ENCODE measurements at regions not wholly inside any gene's neighbourhood (a gene's known extent, or its start where the extent isn't known, plus 50 kb on each side); places are given as distances from the start of the nearest gene placed in this dataset.
"Not testable (repeated sequence)": the region's sequence is repeated elsewhere in the genome, so short reads cannot be mapped to it uniquely, and the experiment has no call there.

GRCh38 chr6:18595774-18596530 is 208.8 kb downstream of the RNF144B start:
- DNase-seq (ENCODE audit: low spot score), result peak; percentile 40

GRCh38 chr6:18596531-18596835 is 209.3 kb downstream of the RNF144B start:
- DNase-seq (ENCODE audit: low spot score), result no peak

GRCh38 chr6:18598551-18599264 is 211.6 kb downstream of the RNF144B start:
- no peak for DNase-seq (ENCODE audit: low spot score)

- DNase-seq (ENCODE audit: low spot score), result no peak
Observed at GRCh38 chr6:18600255-18600654, 213.1 kb downstream of the RNF144B start.

GRCh38 chr6:18601516-18602020 is 214.4 kb downstream of the RNF144B start:
- no peak for DNase-seq (ENCODE audit: low spot score)

- DNase-seq (ENCODE audit: low spot score), result no peak
Observed at GRCh38 chr6:18602931-18603330, 215.8 kb downstream of the RNF144B start.

- DNase-seq (ENCODE audit: low spot score), result no peak
Observed at GRCh38 chr6:18603361-18603760, 216.2 kb downstream of the RNF144B start.

GRCh38 chr6:18605841-18606240 is 218.7 kb downstream of the RNF144B start:
- DNase-seq (ENCODE audit: low spot score), result no peak

- DNase-seq (ENCODE audit: low spot score), result no peak
Observed at GRCh38 chr6:18609715-18610114, 222.6 kb downstream of the RNF144B start.

GRCh38 chr6:18613319-18613925 is 226.3 kb downstream of the RNF144B start:
- DNase-seq (ENCODE audit: low spot score), result no peak

- no peak for DNase-seq (ENCODE audit: low spot score)
Observed at GRCh38 chr6:18629571-18629970, 242.4 kb downstream of the RNF144B start.

GRCh38 chr6:18632670-18633410 is 245.7 kb downstream of the RNF144B start:
- DNase-seq (ENCODE audit: low spot score), result no peak

- no peak for DNase-seq (ENCODE audit: low spot score)
Observed at GRCh38 chr6:18634912-18635311, 247.8 kb downstream of the RNF144B start.

- no peak for DNase-seq (ENCODE audit: low spot score)
Observed at GRCh38 chr6:18640134-18640533, 253.0 kb downstream of the RNF144B start.

- no peak for DNase-seq (ENCODE audit: low spot score)
Observed at GRCh38 chr6:18640754-18641153, 253.6 kb downstream of the RNF144B start.

GRCh38 chr6:18654821-18655220 is 267.7 kb downstream of the RNF144B start:
- DNase-seq (ENCODE audit: low spot score), result no peak

GRCh38 chr6:18656506-18656905 is 269.4 kb downstream of the RNF144B start:
- DNase-seq (ENCODE audit: low spot score), result no peak

- DNase-seq (ENCODE audit: low spot score), result not testable (repeated sequence)
Observed at GRCh38 chr6:18659994-18660393, 272.8 kb downstream of the RNF144B start.

- DNase-seq (ENCODE audit: low spot score), result no peak
Observed at GRCh38 chr6:18663011-18663410, 275.9 kb downstream of the RNF144B start.

GRCh38 chr6:18664401-18664800 is 277.3 kb downstream of the RNF144B start:
- no peak for DNase-seq (ENCODE audit: low spot score)

- DNase-seq (ENCODE audit: low spot score), result no peak
Observed at GRCh38 chr6:18667612-18668011, 280.5 kb downstream of the RNF144B start.

GRCh38 chr6:18668994-18669393 is 281.8 kb downstream of the RNF144B start:
- DNase-seq (ENCODE audit: low spot score), result no peak
